HepG2 (cell line): ENCODE measurements at regions not wholly inside any gene's neighbourhood (a gene's known extent, or its start where the extent isn't known, plus 50 kb on each side); places are given as distances from the start of the nearest gene placed in this dataset.

Experiments used
- ARHGAP35 ChIP-seq: sonication (generic); formaldehyde crosslinking; IDR thresholded peaks from 2 replicates; pipeline ENCODE4 v1.9.0; 2022; ENCODE audit warnings: mild to moderate bottlenecking, inconsistent platforms, moderate library complexity, missing genetic modification reagents, borderline replicate concordance
- EP300 ChIP-seq, 3 experiments: sonication (generic) in 1 of 3; formaldehyde crosslinking in 1 of 3; IDR thresholded peaks; 2 replicates each; pipeline versions ENCODE4 v1.5.1 to v1.6.1; 2011 to 2020; ENCODE audit warnings: low read depth in 2 of 3, low read length in 2 of 3, borderline replicate concordance in 1 of 3, improper control_type of control experiment in 1 of 3, mild to moderate bottlenecking in 1 of 3, missing genetic modification reagents in 1 of 3, moderate library complexity in 1 of 3
- GTF3A ChIP-seq: sonication (generic); formaldehyde crosslinking; conservative IDR thresholded peaks from 2 replicates; pipeline ENCODE4 v1.4.0; 2020; ENCODE audit warnings: mild to moderate bottlenecking, missing genetic modification reagents
- HDAC1 ChIP-seq: sonication (generic); formaldehyde crosslinking; IDR thresholded peaks from 2 replicates; pipeline ENCODE4 v1.5.1; 2020; ENCODE audit warnings: mild to moderate bottlenecking, missing genetic modification reagents
- HOXA5 ChIP-seq: sonication (generic); formaldehyde crosslinking; IDR thresholded peaks from 2 replicates; pipeline ENCODE4 v1.4.0; 2020; ENCODE audit warnings: missing genetic modification reagents
- KLF12 ChIP-seq: sonication (generic); formaldehyde crosslinking; IDR thresholded peaks from 2 replicates; pipeline ENCODE4 v1.4.0; 2020; ENCODE audit warnings: missing genetic modification reagents, borderline replicate concordance
- NFE2 ChIP-seq: sonication (generic); formaldehyde crosslinking; IDR thresholded peaks from 2 replicates; pipeline ENCODE4 v1.4.0; 2020; ENCODE audit warnings: missing genetic modification reagents
- NFYB ChIP-seq: sonication (generic); formaldehyde crosslinking; IDR thresholded peaks from 2 replicates; pipeline ENCODE4 v1.4.0; 2020; ENCODE audit warnings: missing genetic modification reagents
- RXRA ChIP-seq: sonication (generic); formaldehyde crosslinking; IDR thresholded peaks from 2 replicates; pipeline ENCODE4 v1.5.1; 2020; ENCODE audit warnings: missing genetic modification reagents
- SNAI1 ChIP-seq: sonication (generic); formaldehyde crosslinking; IDR thresholded peaks from 2 replicates; pipeline ENCODE4 v1.5.0; 2020; ENCODE audit warnings: mild to moderate bottlenecking, missing genetic modification reagents, borderline replicate concordance
- STAT5B ChIP-seq: sonication (generic); formaldehyde crosslinking; IDR thresholded peaks from 2 replicates; pipeline ENCODE4 v1.4.0; 2020; ENCODE audit warnings: missing genetic modification reagents
- ZFP36L2 ChIP-seq: sonication (generic); formaldehyde crosslinking; IDR thresholded peaks from 2 replicates; pipeline ENCODE4 v1.4.0; 2020; ENCODE audit warnings: missing genetic modification reagents
- ZMAT3 ChIP-seq: sonication (generic); formaldehyde crosslinking; conservative IDR thresholded peaks from 2 replicates; pipeline ENCODE4 v1.7.0; 2021; ENCODE audit warnings: missing genetic modification reagents
- ZNF329 ChIP-seq: sonication (generic); formaldehyde crosslinking; IDR thresholded peaks from 2 replicates; pipeline ENCODE4 v1.9.0; 2021; ENCODE audit warnings: low read depth, mild to moderate bottlenecking, missing genetic modification reagents
- ZNF335 ChIP-seq: sonication (generic); formaldehyde crosslinking; IDR thresholded peaks from 2 replicates; pipeline ENCODE4 v1.4.0; 2020; ENCODE audit warnings: missing genetic modification reagents
- ZNF550 ChIP-seq: sonication (generic); formaldehyde crosslinking; IDR thresholded peaks from 2 replicates; pipeline ENCODE4 v1.4.0; 2020; ENCODE audit warnings: mild to moderate bottlenecking, missing genetic modification reagents, borderline replicate concordance
- ZNF589 ChIP-seq: sonication (generic); formaldehyde crosslinking; conservative IDR thresholded peaks from 2 replicates; pipeline ENCODE4 v1.8.0; 2022; ENCODE audit warnings: mild to moderate bottlenecking, moderate library complexity, missing genetic modification reagents
- ZNF790 ChIP-seq: sonication (generic); formaldehyde crosslinking; IDR thresholded peaks from 2 replicates; pipeline ENCODE4 v1.8.0; 2022; ENCODE audit warnings: missing genetic modification reagents, mild to moderate bottlenecking, borderline replicate concordance
- TF ChIP-seq, protein P1 (sequence below): sonication (generic); formaldehyde crosslinking; IDR thresholded peaks from 2 replicates; pipeline ENCODE4 v1.9.0; 2021; ENCODE audit warnings: mild to moderate bottlenecking, missing genetic modification reagents
- TF ChIP-seq, protein P2 (sequence below): sonication (generic); formaldehyde crosslinking; IDR thresholded peaks from 2 replicates; pipeline ENCODE4 v1.4.0; 2020; ENCODE audit warnings: mild to moderate bottlenecking, missing genetic modification reagents
- TF ChIP-seq, protein P3 (sequence below): sonication (generic); formaldehyde crosslinking; IDR thresholded peaks from 2 replicates; pipeline ENCODE4 v1.8.1; 2023; ENCODE audit warnings: mild to moderate bottlenecking, missing genetic modification reagents

DNA sequence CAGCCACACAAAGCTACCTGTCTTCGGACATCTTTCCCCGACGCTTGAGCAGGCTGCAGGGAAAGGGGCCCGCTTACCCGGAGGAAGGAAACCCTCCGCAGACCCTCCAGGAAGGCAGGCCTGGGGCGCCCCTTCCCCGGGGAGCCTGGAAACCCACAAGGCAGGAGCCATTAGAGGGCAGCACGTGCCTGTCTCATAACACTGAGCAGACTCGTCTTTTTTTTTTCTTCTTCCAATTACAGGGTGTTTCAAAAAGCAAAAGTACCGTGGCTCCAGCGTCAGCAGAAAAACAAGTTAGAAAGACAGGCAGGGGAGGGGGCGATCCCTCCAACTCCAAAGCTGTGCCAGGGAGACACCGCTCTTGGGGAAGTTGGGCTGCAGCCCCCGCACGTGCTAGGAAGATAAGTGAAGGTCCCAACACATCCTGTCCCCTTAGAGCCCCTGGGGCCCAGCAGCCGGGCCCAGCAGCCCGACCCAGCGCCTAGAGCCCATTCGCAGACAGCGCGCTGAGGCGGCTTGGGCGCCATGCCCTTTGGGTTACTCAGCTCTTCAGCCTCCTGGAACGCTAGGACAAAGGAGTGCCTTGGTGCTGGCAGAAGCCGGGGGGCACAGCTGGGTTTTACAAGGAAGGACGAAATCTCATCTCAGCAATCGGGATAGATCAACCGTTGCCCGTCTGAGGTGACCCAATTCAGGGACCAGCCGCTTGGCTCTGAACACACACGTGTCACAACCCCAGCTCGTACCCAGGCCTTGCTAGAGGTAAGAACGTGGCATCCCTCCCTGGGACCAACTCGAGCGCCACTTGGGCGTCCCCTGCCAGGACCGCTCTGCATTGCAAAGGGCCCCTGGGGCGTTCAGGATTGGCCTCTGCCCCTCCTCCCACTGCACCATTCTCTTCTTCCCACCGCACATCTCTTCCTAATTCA lies 136.3 kb downstream of the LY86 start (continued):
- TF ChIP-seq EP300 (IDR thresholded peaks at IDR 0.05; ENCODE audit: low read depth in 2 of 2, low read length in 2 of 2) (no peak), EP300 (CRISPR knock-in tag; IDR thresholded peaks at IDR 0.05; ENCODE audit: borderline replicate concordance) (0 out of 2 replicates have a peak, but pooled peaks have one; percentile 12), STAT5B (CRISPR knock-in tag) (no peak), NFE2 (CRISPR knock-in tag) (no peak), ZMAT3 (CRISPR knock-in tag) (0 out of 2 replicates have a peak, but pooled peaks have one; percentile 36), HOXA5 (CRISPR knock-in tag) (no peak), ZNF329 (no peak), ZNF589 (CRISPR knock-in tag) (no peak), KLF12 (CRISPR knock-in tag) (no peak), ZNF335 (CRISPR knock-in tag) (no peak), SNAI1 (no peak), ZNF790 (CRISPR knock-in tag) (no peak), ARHGAP35 (0 out of 2 replicates have a peak, but pooled peaks have one; percentile 17), ZNF550 (no peak), RXRA (CRISPR knock-in tag) (no peak), NFYB (CRISPR knock-in tag) (no peak; the same call in 1 of the 2 replicates), HDAC1 (CRISPR knock-in tag) (peak; percentile 56; the same call in 1 of the 2 replicates), ZFP36L2 (no peak), GTF3A (peak; percentile 75; the same call in 1 of the 2 replicates)
- TF ChIP-seq, protein P1, sequence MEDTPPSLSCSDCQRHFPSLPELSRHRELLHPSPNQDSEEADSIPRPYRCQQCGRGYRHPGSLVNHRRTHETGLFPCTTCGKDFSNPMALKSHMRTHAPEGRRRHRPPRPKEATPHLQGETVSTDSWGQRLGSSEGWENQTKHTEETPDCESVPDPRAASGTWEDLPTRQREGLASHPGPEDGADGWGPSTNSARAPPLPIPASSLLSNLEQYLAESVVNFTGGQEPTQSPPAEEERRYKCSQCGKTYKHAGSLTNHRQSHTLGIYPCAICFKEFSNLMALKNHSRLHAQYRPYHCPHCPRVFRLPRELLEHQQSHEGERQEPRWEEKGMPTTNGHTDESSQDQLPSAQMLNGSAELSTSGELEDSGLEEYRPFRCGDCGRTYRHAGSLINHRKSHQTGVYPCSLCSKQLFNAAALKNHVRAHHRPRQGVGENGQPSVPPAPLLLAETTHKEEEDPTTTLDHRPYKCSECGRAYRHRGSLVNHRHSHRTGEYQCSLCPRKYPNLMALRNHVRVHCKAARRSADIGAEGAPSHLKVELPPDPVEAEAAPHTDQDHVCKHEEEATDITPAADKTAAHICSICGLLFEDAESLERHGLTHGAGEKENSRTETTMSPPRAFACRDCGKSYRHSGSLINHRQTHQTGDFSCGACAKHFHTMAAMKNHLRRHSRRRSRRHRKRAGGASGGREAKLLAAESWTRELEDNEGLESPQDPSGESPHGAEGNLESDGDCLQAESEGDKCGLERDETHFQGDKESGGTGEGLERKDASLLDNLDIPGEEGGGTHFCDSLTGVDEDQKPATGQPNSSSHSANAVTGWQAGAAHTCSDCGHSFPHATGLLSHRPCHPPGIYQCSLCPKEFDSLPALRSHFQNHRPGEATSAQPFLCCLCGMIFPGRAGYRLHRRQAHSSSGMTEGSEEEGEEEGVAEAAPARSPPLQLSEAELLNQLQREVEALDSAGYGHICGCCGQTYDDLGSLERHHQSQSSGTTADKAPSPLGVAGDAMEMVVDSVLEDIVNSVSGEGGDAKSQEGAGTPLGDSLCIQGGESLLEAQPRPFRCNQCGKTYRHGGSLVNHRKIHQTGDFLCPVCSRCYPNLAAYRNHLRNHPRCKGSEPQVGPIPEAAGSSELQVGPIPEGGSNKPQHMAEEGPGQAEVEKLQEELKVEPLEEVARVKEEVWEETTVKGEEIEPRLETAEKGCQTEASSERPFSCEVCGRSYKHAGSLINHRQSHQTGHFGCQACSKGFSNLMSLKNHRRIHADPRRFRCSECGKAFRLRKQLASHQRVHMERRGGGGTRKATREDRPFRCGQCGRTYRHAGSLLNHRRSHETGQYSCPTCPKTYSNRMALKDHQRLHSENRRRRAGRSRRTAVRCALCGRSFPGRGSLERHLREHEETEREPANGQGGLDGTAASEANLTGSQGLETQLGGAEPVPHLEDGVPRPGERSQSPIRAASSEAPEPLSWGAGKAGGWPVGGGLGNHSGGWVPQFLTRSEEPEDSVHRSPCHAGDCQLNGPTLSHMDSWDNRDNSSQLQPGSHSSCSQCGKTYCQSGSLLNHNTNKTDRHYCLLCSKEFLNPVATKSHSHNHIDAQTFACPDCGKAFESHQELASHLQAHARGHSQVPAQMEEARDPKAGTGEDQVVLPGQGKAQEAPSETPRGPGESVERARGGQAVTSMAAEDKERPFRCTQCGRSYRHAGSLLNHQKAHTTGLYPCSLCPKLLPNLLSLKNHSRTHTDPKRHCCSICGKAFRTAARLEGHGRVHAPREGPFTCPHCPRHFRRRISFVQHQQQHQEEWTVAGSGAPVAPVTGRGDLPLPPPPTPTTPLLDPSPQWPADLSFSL: no peak
- TF ChIP-seq, protein P2, sequence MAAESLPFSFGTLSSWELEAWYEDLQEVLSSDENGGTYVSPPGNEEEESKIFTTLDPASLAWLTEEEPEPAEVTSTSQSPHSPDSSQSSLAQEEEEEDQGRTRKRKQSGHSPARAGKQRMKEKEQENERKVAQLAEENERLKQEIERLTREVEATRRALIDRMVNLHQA (CRISPR knock-in tag): no peak
- TF ChIP-seq, protein P3, sequence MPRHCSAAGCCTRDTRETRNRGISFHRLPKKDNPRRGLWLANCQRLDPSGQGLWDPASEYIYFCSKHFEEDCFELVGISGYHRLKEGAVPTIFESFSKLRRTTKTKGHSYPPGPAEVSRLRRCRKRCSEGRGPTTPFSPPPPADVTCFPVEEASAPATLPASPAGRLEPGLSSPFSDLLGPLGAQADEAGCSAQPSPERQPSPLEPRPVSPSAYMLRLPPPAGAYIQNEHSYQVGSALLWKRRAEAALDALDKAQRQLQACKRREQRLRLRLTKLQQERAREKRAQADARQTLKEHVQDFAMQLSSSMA (CRISPR knock-in tag): 0 out of 2 replicates have a peak, but pooled peaks have one; percentile 26
